Smooth muscle cell (in vitro differentiated cells): ENCODE measurements at regions not wholly inside any gene's neighbourhood (a gene's known extent, or its start where the extent isn't known, plus 50 kb on each side); places are given as distances from the start of the nearest gene placed in this dataset.

ENCODE experiments used
- DNase-seq: peaks from one replicate; lab custom pipeline; 2025; ENCODE audit not compliant: unreplicated experiment; lab: John Stamatoyannopoulos, UW
- H2AFZ ChIP-seq: fragments of 200-600 bp; sonication (generic); 2 replicates; pipeline ENCODE4 v1.6.0; 2016; ENCODE audit warnings: antibody characterized with exemption, low read depth, mild to moderate bottlenecking
- H3F3A ChIP-seq: fragments of 200-600 bp; sonication (generic); 2 replicates; pipeline ENCODE4 v1.6.0; 2017; ENCODE audit warnings: antibody characterized with exemption, low read depth
- H3K27ac ChIP-seq: fragments of 200-600 bp; sonication (generic); 2 replicates; pipeline ENCODE4 v1.5.1; 2016; ENCODE audit warnings: low read depth, mild to moderate bottlenecking
- H3K27me3 ChIP-seq: fragments of 200-600 bp; sonication (generic); 2 replicates; pipeline ENCODE4 v1.6.1; 2016; ENCODE audit warnings: low read depth, mild to moderate bottlenecking
- H3K36me3 ChIP-seq: fragments of 200-600 bp; sonication (generic); 2 replicates; pipeline ENCODE4 v1.5.1; 2016; ENCODE audit warnings: low read depth
- H3K4me1 ChIP-seq: fragments of 200-600 bp; sonication (generic); 2 replicates; pipeline ENCODE4 v1.5.1; 2016; ENCODE audit warnings: low read depth
- H3K4me2 ChIP-seq: fragments of 200-600 bp; sonication (generic); 2 replicates; pipeline ENCODE4 v1.6.0; 2016; ENCODE audit warnings: mild to moderate bottlenecking
- H3K4me3 ChIP-seq: fragments of 200-600 bp; sonication (generic); 2 replicates; pipeline ENCODE4 v1.5.1; 2016; ENCODE audit warnings: mild to moderate bottlenecking
- H3K79me2 ChIP-seq: fragments of 200-600 bp; sonication (generic); 2 replicates; pipeline ENCODE4 v1.6.0; 2016; ENCODE audit warnings: low read depth, mild to moderate bottlenecking
- H3K9ac ChIP-seq: fragments of 200-600 bp; sonication (generic); 2 replicates; pipeline ENCODE4 v1.6.0; 2016; ENCODE audit warnings: low read depth
- H3K9me3 ChIP-seq: fragments of 200-600 bp; sonication (generic); replicated peaks from 2 replicates; pipeline ENCODE4 v1.5.1; 2016; ENCODE audit warnings: low read depth
- H4K20me1 ChIP-seq: fragments of 200-600 bp; sonication (generic); 2 replicates; pipeline ENCODE4 v1.6.0; 2016; ENCODE audit warnings: low read depth
- WGBS: methylation state at CpG from one replicate; pipeline ENCODE4 v1.1.7; 2016; ENCODE audit warnings: low lambda C conversion rate; 5-methylcytosine and 5-hydroxymethylcytosine counted together
- TF ChIP-seq, protein P1 (sequence below): fragments of 200-600 bp; sonication (generic); IDR thresholded peaks from 2 replicates; pipeline ENCODE4 v1.5.1; 2017; ENCODE audit warnings: borderline replicate concordance, mild to moderate bottlenecking, antibody characterized with exemption; ENCODE audit not compliant: insufficient read depth, poor library complexity, severe bottlenecking

DNA sequence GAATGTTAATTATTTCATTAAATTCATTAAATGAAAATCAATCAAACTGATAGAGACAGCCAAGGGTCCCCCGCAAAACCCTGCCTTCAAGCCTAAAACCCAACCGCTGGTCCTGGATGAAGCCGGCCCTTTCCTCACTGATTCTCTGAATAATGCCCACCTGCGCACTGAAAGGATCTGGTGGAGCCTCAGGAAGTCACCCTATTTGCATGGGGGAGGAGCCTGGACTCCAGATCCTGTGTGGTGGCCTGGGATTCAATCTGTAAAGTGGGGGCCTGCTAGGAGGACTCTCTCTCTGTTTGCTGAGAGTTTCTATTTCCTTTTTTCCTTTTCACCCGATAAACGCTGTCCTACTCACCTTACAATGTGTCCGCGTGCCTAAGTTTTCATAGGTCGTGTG, 97.9 kb upstream of the ADAMTS3 start:
- no peaks in the 10 kb centered on the region for H3K27me3 ChIP-seq
- TF ChIP-seq, protein P1, sequence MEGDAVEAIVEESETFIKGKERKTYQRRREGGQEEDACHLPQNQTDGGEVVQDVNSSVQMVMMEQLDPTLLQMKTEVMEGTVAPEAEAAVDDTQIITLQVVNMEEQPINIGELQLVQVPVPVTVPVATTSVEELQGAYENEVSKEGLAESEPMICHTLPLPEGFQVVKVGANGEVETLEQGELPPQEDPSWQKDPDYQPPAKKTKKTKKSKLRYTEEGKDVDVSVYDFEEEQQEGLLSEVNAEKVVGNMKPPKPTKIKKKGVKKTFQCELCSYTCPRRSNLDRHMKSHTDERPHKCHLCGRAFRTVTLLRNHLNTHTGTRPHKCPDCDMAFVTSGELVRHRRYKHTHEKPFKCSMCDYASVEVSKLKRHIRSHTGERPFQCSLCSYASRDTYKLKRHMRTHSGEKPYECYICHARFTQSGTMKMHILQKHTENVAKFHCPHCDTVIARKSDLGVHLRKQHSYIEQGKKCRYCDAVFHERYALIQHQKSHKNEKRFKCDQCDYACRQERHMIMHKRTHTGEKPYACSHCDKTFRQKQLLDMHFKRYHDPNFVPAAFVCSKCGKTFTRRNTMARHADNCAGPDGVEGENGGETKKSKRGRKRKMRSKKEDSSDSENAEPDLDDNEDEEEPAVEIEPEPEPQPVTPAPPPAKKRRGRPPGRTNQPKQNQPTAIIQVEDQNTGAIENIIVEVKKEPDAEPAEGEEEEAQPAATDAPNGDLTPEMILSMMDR: no peak

DNA sequence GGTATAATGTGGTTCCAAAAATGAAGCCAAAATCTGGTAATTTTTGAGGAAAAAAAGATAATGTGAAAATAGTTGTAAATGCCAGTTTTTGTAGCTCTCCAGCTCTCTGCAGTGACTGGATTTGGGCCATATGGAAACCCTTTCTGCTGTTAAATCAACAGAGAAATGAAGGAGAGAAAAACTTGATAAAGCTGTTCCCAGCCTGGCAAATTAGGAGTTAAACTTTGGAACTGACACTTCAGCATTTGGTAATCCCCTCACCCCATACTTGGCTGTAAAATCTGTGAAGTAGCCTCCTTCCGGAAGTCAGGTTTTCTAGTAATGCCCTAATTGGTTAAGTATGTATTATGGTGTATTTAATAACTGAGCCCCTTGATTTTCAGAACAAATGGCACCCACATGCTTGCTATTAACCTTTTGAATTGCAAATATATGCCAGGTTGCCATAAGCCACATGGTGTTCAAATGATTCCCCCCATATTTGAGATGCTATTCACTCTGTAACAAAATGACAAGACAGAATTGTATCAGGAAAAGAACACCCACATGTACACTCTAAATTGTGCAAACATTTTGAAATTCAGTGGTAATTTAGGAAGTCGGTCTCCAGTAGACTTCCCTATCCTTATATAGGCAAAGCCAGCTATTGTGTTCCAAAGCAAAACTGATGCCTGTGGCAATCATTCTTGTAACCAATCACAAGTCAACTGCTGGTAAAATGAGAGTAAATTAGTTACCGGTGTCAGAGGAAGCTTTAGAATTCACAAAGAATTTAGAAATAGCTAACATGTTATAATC, 96.3 kb upstream of the ADAMTS3 start:
- Histone ChIP-seq H3K4me2 (no peak overlapping the region), H3K27me3 (no peaks in the 10 kb centered on the region), H4K20me1 (no peaks in the 10 kb centered on the region), H3K27ac (no peak overlapping the region), H3F3A (no peaks in the 10 kb centered on the region), H3K36me3 (no peaks in the 10 kb centered on the region), H3K9ac (no peak overlapping the region), H2AFZ (no peak overlapping the region), H3K4me3 (no peak overlapping the region), H3K4me1 (peaks cover 19% of the 10 kb centered on the region), H3K79me2 (no peaks in the 10 kb centered on the region), H3K9me3 (no peaks in the 10 kb centered on the region)
- DNase-seq: no peak
- TF ChIP-seq, protein P1: no peak
- WGBS: 58% methylated on average over 3 of the region's 3 CpGs

More for the DNA sequence above, 97.9 kb upstream of the ADAMTS3 start:
- no peaks in the 10 kb centered on the region for H4K20me1 ChIP-seq
- 65% methylated on average over 9 of the region's 9 CpGs for WGBS
- no peak for DNase-seq
- no peak overlapping the region for H3K27ac ChIP-seq
- no peak overlapping the region for H3K4me2 ChIP-seq
- no peaks in the 10 kb centered on the region for H3K79me2 ChIP-seq
- H3K9ac ChIP-seq: no peak overlapping the region
- H2AFZ ChIP-seq: no peak overlapping the region
- H3K4me3 ChIP-seq: no peak overlapping the region
- no peaks in the 10 kb centered on the region for H3K9me3 ChIP-seq
- H3K4me1 ChIP-seq: peaks cover 19% of the 10 kb centered on the region
- no peaks in the 10 kb centered on the region for H3F3A ChIP-seq
- H3K36me3 ChIP-seq: no peaks in the 10 kb centered on the region

DNA sequence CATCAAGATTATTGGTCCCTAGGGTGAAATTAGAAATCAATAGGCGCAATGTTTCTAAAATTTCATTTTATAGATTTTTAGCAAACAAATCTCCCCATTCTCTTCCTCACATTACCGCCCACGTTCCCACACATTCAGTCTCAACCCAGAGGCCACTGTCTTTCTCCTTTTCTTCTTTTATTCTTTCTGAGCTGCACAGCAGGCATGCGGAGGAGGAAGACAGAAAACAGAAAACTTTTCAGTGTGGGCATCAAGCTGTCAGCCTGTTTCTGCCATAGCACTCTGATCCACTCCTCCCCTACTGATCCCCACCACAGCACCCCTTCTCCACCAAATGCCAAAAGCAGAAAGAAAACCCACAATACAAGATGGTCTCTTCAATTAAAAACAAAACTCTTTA, 94.8 kb upstream of the ADAMTS3 start:
- Histone ChIP-seq H3K9me3 (no peaks in the 10 kb centered on the region), H3K4me3 (no peak overlapping the region), H3K27me3 (no peaks in the 10 kb centered on the region), H3K27ac (no peak overlapping the region), H3K4me1 (peaks cover 19% of the 10 kb centered on the region), H3K79me2 (no peaks in the 10 kb centered on the region), H3K36me3 (no peaks in the 10 kb centered on the region), H3K4me2 (no peak overlapping the region), H2AFZ (peak overlapping the region; percentile 10), H3F3A (no peaks in the 10 kb centered on the region), H4K20me1 (no peaks in the 10 kb centered on the region), H3K9ac (no peak overlapping the region)
- no peak for DNase-seq
- WGBS: 73% methylated on average over 4 of the region's 4 CpGs
- TF ChIP-seq, protein P1: no peak

DNA sequence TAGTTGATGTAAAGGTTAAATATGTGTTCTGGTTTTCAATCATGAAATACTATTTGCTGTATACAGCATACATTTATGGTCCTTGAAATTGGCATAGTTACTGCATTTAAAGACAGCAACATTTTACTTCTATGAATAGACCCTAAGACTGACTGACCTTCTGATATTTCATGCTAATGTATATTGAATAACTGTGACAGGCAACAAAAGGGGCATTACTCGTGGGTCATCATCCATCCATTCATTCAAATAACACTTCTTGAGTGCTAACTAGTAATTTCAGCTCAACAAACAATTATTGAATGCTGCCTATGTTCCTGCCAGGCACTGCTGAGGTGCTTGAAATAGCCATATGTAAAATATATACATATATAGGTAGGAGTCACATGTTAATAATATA, 92.8 kb upstream of the ADAMTS3 start:
- Histone ChIP-seq H3K4me2 (no peak overlapping the region), H4K20me1 (no peaks in the 10 kb centered on the region), H3K27me3 (no peaks in the 10 kb centered on the region), H3K4me3 (no peak overlapping the region), H3K9me3 (no peaks in the 10 kb centered on the region), H3K79me2 (no peaks in the 10 kb centered on the region), H3K36me3 (no peaks in the 10 kb centered on the region), H3K27ac (no peak overlapping the region), H3K4me1 (peaks cover 19% of the 10 kb centered on the region), H3F3A (no peaks in the 10 kb centered on the region), H3K9ac (no peak overlapping the region), H2AFZ (no peak overlapping the region)
- no peak for DNase-seq
- TF ChIP-seq, protein P1: no peak
- 82% methylated on average over 1 of the region's 1 CpG for WGBS
